HepG2 (cell line): ENCODE measurements at regions not wholly inside any gene's neighbourhood (a gene's known extent, or its start where the extent isn't known, plus 50 kb on each side); places are given as distances from the start of the nearest gene placed in this dataset.

Experiments
- ATAC-seq: fragments of 200-7000 bp; cut with Tn5 transposase; 3 replicates; pipeline ENCODE4 v1.9.1; 2020; ENCODE audit warnings: mild to moderate bottlenecking, moderate library complexity
- BruUV-seq: library from RNA; stranded (reverse); fragments of 400-500 nt; replicated peaks from 2 replicates; lab custom pipeline; 2021; lab: Mats Ljungman, UMichigan
- CTCF ChIA-PET: fragments of 300-600 bp; formaldehyde crosslinking; extraction: SDS; loops from one replicate; lab custom pipeline; 2021; ENCODE audit warnings: low total read pairs, inconsistent platforms, low intra/inter-chr PET ratio; lab: Yijun Ruan, JAX
- POLR2A ChIA-PET: fragments of 350-600 bp; sonication (Branson Sonifier 250); formaldehyde crosslinking; loops from one replicate; lab custom pipeline; 2020; ENCODE audit warnings: antibody characterized with exemption, inconsistent platforms; lab: Yijun Ruan, JAX
- DNase-seq: peaks from one replicate; pipeline ENCODE4 v3.0.0-alpha.2; 2015; ENCODE audit warnings: low spot score
- FAIRE-seq: peaks from 3 replicates; lab custom pipeline; 2011; peaks lifted over from hg19 to GRCh38; lab: Jason Lieb, UNC
- H2AFZ ChIP-seq: one replicate; pipeline ENCODE4 v1.6.1; 2011; ENCODE audit warnings: low read length, inconsistent platforms
- H3K27ac ChIP-seq: fragments of 300-600 bp; 3 replicates; pipeline ENCODE4 v1.8.0; 2011; ENCODE audit warnings: mixed run types, mild to moderate bottlenecking, mixed read lengths, low read length, inconsistent platforms; ENCODE audit not compliant: insufficient read depth; ENCODE audit errors: extremely low read length
- H3K27me3 ChIP-seq, 2 experiments: fragments of 200-600 bp in 1 of 2; 2 replicates in 1 of 2; 3 replicates in 1 of 2; pipeline versions ENCODE4 v1.6.0 to v1.8.0; 2011; ENCODE audit warnings: low read length in 2 of 2, mild to moderate bottlenecking in 2 of 2, moderate library complexity in 2 of 2, inconsistent platforms in 1 of 2; ENCODE audit not compliant: insufficient read depth in 2 of 2, control insufficient read depth in 1 of 2
- H3K36me3 ChIP-seq, 2 experiments: fragments of 200-600 bp in 1 of 2; replicated peaks in 1 of 2; 2 replicates in 1 of 2; 3 replicates in 1 of 2; pipeline versions ENCODE4 v1.5.1 to v1.8.0; 2011; ENCODE audit warnings: low read length in 2 of 2, inconsistent platforms in 1 of 2; ENCODE audit not compliant: insufficient read depth in 2 of 2, control insufficient read depth in 1 of 2
- H3K4me1 ChIP-seq: 2 replicates; pipeline ENCODE4 v1.5.1; 2012; ENCODE audit warnings: low read length, inconsistent platforms; ENCODE audit not compliant: insufficient read depth
- H3K4me2 ChIP-seq: 2 replicates; pipeline ENCODE4 v1.6.0; 2011; ENCODE audit warnings: low read depth, low read length, inconsistent platforms
- H3K4me3 ChIP-seq, 3 experiments: fragments of 200-600 bp in 1 of 3; sonication (generic), shearing (Covaris generic) in 1 of 3; replicated peaks in 1 of 3; 2 replicates each; pipeline ENCODE4 v1.5.1; 2011 to 2016; ENCODE audit warnings: low read length in 3 of 3, inconsistent platforms in 2 of 3, low read depth in 2 of 3, mild to moderate bottlenecking in 2 of 3, control low read depth in 1 of 3, mixed read lengths in 1 of 3; ENCODE audit not compliant: insufficient read depth in 1 of 3
- H3K79me2 ChIP-seq: one replicate; pipeline ENCODE4 v1.6.1; 2011; ENCODE audit warnings: low read length, inconsistent platforms; ENCODE audit not compliant: insufficient read depth
- H3K9ac ChIP-seq: 2 replicates; pipeline ENCODE4 v1.6.0; 2011; ENCODE audit warnings: mild to moderate bottlenecking, low read depth, low read length, inconsistent platforms; ENCODE audit not compliant: insufficient read depth
- H3K9me3 ChIP-seq: 2 replicates; pipeline ENCODE4 v1.5.1; 2012; ENCODE audit warnings: mild to moderate bottlenecking, low read length
- H4K20me1 ChIP-seq: 2 replicates; pipeline ENCODE4 v1.6.0; 2011; ENCODE audit warnings: inconsistent platforms, mild to moderate bottlenecking, low read length, moderate library complexity; ENCODE audit not compliant: insufficient read depth
- ATF1 ChIP-seq: IDR thresholded peaks from 2 replicates; pipeline ENCODE4 v1.6.1; 2016; ENCODE audit warnings: mild to moderate bottlenecking, control low read depth
- FOXK2 ChIP-seq: fragments of 450-650 bp; IDR thresholded peaks from 2 replicates; pipeline ENCODE4 v1.6.1; 2016
- FOXO1 ChIP-seq: sonication (generic); formaldehyde crosslinking; IDR thresholded peaks from 2 replicates; pipeline ENCODE4 v1.4.0; 2020; ENCODE audit warnings: missing genetic modification reagents
- JDP2 ChIP-seq: sonication (generic); formaldehyde crosslinking; IDR thresholded peaks from 2 replicates; pipeline ENCODE4 v1.8.1; 2022; ENCODE audit warnings: missing genetic modification reagents, borderline replicate concordance
- RXRA ChIP-seq: sonication (generic); formaldehyde crosslinking; IDR thresholded peaks from 2 replicates; pipeline ENCODE4 v1.5.1; 2020; ENCODE audit warnings: missing genetic modification reagents
- SMAD9 ChIP-seq: sonication (generic); formaldehyde crosslinking; IDR thresholded peaks from 2 replicates; pipeline ENCODE4 v1.5.1; 2020; ENCODE audit warnings: mild to moderate bottlenecking, missing genetic modification reagents
- SP4 ChIP-seq: sonication (generic); formaldehyde crosslinking; IDR thresholded peaks from 2 replicates; pipeline ENCODE4 v1.8.1; 2023; ENCODE audit warnings: mild to moderate bottlenecking, missing genetic modification reagents
- TGIF2 ChIP-seq: IDR thresholded peaks from 2 replicates; pipeline ENCODE4 v1.6.1; 2016; ENCODE audit warnings: control low read depth, missing compliant biosample characterization
- THYN1 ChIP-seq: sonication (generic); formaldehyde crosslinking; IDR thresholded peaks from 2 replicates; pipeline ENCODE4 v1.8.1; 2023; ENCODE audit warnings: low read depth, mild to moderate bottlenecking, moderate library complexity, missing genetic modification reagents, borderline replicate concordance
- YEATS4 ChIP-seq: sonication (generic); formaldehyde crosslinking; IDR thresholded peaks from 2 replicates; pipeline ENCODE4 v1.4.0; 2020; ENCODE audit warnings: missing genetic modification reagents, borderline replicate concordance
- ZC3H4 ChIP-seq: sonication (generic); formaldehyde crosslinking; IDR thresholded peaks from 2 replicates; pipeline ENCODE4 v1.4.0; 2020; ENCODE audit warnings: missing genetic modification reagents, borderline replicate concordance
- ZFP41 ChIP-seq: sonication (generic); formaldehyde crosslinking; IDR thresholded peaks from 2 replicates; pipeline ENCODE4 v1.4.0; 2020; ENCODE audit warnings: mild to moderate bottlenecking, missing genetic modification reagents, borderline replicate concordance
- ZNF780A ChIP-seq: sonication (generic); formaldehyde crosslinking; IDR thresholded peaks from 2 replicates; pipeline ENCODE4 v1.8.0; 2022; ENCODE audit warnings: mild to moderate bottlenecking, missing genetic modification reagents, moderate library complexity
- WGBS: methylation state at CpG from one replicate; pipeline ENCODE4 v1.1.6; 2017; ENCODE audit warnings: low lambda C conversion rate; 5-methylcytosine and 5-hydroxymethylcytosine counted together
- in situ Hi-C: cut with HindIII; loops from 2 replicates; pipeline ENCODE4 v1.10.0; 2017; ENCODE audit warnings: low pct_unique_long_range_greater_than_20kb; ENCODE audit not compliant: extremely low pct_ligation_motif_present
- intact Hi-C: fragments of 100-400 bp; cut with micrococcal nuclease; formaldehyde crosslinking; loops from one replicate; pipeline ENCODE4 v1.10.0; 2022; ENCODE audit not compliant: unreplicated experiment
- TF ChIP-seq, protein P1 (sequence below): sonication (generic); formaldehyde crosslinking; IDR thresholded peaks from 2 replicates; pipeline ENCODE4 v1.5.0; 2020; ENCODE audit warnings: mild to moderate bottlenecking, missing genetic modification reagents, moderate library complexity

DNA sequence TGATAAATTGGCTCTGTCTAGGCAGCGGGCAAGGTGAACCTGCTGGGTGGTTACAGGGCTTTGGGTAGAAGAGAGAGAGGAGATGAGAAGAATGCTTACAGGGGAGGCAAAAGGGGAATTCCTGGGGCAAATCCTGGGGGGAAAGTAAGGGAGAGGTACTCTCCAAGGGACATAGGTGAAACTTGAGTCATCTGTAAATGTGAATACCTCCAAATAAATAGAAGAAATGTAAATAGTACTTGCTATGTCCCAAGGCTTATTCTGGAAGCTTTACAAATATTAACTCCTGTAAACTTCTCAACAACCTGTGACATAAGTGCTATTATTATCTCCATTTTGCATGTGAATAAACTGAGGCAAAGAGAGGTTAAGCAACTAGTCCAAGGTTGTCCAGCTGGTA lies 57.7 kb upstream of the CDK13 start:
- no peak for FAIRE-seq
- H3K79me2 ChIP-seq, result no peaks in the 10 kb centered on the region
- 0 out of 2 replicates have a peak, but pooled peaks cover 4% of the 10 kb centered on the region for H3K4me1 ChIP-seq
- no peak overlapping the region for H3K4me2 ChIP-seq
- DNase-seq, result no peak
- BruUV-seq, result no TSS peak
- no peak overlapping the region for H3K27ac ChIP-seq
- H3K9ac ChIP-seq, result no peak overlapping the region
- H2AFZ ChIP-seq, result no peak overlapping the region
- intact Hi-C loops, result no loop called here
- ChIA-PET CTCF (no interaction called here), POLR2A (no interaction called here)
- ATAC-seq, result no peak
- TF ChIP-seq YEATS4 (CRISPR knock-in tag) (no peak), JDP2 (CRISPR knock-in tag) (no peak)
- in situ Hi-C loops, result no loop called here
- H3K27me3 ChIP-seq, result peaks cover 0 to 3% of the 10 kb centered on the region in 2 experiments; a peak in 1 of 5 replicates
- H3K9me3 ChIP-seq, result no peaks in the 10 kb centered on the region
- WGBS, result 5% methylated on average over 1 of the region's 1 CpG
- H3K4me3 ChIP-seq, result no peak overlapping the region
- H3K36me3 ChIP-seq, result no peaks in the 10 kb centered on the region
- H4K20me1 ChIP-seq, result no peaks in the 10 kb centered on the region

DNA sequence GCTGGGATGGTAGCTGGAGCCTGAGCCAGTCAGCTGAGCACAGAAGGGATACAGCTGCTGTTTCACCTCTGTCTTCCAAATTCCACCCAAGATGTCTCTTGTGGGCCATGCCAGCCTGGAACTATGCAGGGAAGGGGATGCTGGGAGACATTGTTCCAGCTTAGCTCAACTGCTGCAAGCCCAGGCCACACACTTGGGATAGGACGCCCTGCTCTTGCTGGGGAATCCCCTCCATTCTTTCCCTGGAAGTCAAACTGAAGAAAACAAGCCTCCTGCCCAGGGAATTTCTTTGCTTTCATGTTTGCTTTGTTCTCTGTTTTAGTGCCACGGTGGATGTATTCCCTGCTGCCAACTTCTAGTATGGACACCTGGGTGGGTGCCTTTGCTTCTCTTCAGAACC lies 55.2 kb upstream of the CDK13 start:
- Histone ChIP-seq H2AFZ (no peak overlapping the region), H3K9me3 (no peaks in the 10 kb centered on the region), H3K4me3 (no peak overlapping the region), H3K4me2 (no peak overlapping the region), H3K27ac (no peak overlapping the region), H3K79me2 (no peaks in the 10 kb centered on the region), H3K27me3 (peaks cover 0 to 9% of the 10 kb centered on the region in 2 experiments; a peak in 2 of 5 replicates), H3K9ac (no peak overlapping the region), H4K20me1 (no peaks in the 10 kb centered on the region), H3K36me3 (no peaks in the 10 kb centered on the region), H3K4me1 (0 out of 2 replicates have a peak, but pooled peaks cover 4% of the 10 kb centered on the region)
- POLR2A ChIA-PET, result no interaction called here
- WGBS, result 0% methylated on average over 2 of the region's 2 CpGs
- DNase-seq (no peak), ATAC-seq (no peak), FAIRE-seq (no peak)
- CTCF ChIA-PET, result interaction anchor here (3.6 kb wide), 1 partner anchor 158 kb away, joined by 32 read pairs; no protein-coding TSS in a partner anchor
- BruUV-seq, result no TSS peak
- in situ Hi-C loops, result loop anchor here (5.0 kb wide), 1 partner anchor 157 kb away; no protein-coding TSS in a partner anchor
- TF ChIP-seq ZC3H4 (CRISPR knock-in tag), result no peak
- TF ChIP-seq, protein P1, sequence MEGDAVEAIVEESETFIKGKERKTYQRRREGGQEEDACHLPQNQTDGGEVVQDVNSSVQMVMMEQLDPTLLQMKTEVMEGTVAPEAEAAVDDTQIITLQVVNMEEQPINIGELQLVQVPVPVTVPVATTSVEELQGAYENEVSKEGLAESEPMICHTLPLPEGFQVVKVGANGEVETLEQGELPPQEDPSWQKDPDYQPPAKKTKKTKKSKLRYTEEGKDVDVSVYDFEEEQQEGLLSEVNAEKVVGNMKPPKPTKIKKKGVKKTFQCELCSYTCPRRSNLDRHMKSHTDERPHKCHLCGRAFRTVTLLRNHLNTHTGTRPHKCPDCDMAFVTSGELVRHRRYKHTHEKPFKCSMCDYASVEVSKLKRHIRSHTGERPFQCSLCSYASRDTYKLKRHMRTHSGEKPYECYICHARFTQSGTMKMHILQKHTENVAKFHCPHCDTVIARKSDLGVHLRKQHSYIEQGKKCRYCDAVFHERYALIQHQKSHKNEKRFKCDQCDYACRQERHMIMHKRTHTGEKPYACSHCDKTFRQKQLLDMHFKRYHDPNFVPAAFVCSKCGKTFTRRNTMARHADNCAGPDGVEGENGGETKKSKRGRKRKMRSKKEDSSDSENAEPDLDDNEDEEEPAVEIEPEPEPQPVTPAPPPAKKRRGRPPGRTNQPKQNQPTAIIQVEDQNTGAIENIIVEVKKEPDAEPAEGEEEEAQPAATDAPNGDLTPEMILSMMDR, result no peak
- TF ChIP-seq SP4 (CRISPR knock-in tag), result no peak
- no peak for TF ChIP-seq THYN1 (CRISPR knock-in tag)
- TF ChIP-seq ZFP41 (CRISPR knock-in tag), result no peak
- no peak for TF ChIP-seq TGIF2 (CRISPR knock-in tag)
- no peak for TF ChIP-seq FOXO1 (CRISPR knock-in tag)
- no peak for TF ChIP-seq FOXK2
- no peak for TF ChIP-seq SMAD9
- TF ChIP-seq ATF1 (CRISPR knock-in tag), result no peak
- no peak for TF ChIP-seq RXRA
- no peak for TF ChIP-seq ZNF780A (CRISPR knock-in tag)
- intact Hi-C loops, result no loop called here
